GM12872 (cell line): ENCODE measurements at regions not wholly inside any gene's neighbourhood (a gene's known extent, or its start where the extent isn't known, plus 50 kb on each side); places are given as distances from the start of the nearest gene placed in this dataset.

Source experiments
- CTCF ChIP-seq: IDR thresholded peaks from 3 replicates; pipeline ENCODE4 v1.5.1; 2011; ENCODE audit warnings: low read depth, mild to moderate bottlenecking, low read length, moderate library complexity; ENCODE audit not compliant: insufficient read depth

- no peak for TF ChIP-seq CTCF
Measured at GRCh38 chr11:122593473-122594420, 61.8 kb upstream of the UBASH3B start.

- no peak for TF ChIP-seq CTCF
Measured at GRCh38 chr11:122592641-122593040, 62.9 kb upstream of the UBASH3B start.

GRCh38 chr11:122584670-122585069 lies 70.9 kb upstream of the UBASH3B start:
- TF ChIP-seq CTCF: no peak

- TF ChIP-seq CTCF: peak; percentile 9; the same call in 1 of the 3 replicates
Measured at GRCh38 chr11:122578171-122578825, 77.2 kb upstream of the UBASH3B start.

- TF ChIP-seq CTCF: no peak
Measured at GRCh38 chr11:122572592-122572991, 82.9 kb upstream of the UBASH3B start.

GRCh38 chr11:122563761-122564160 lies 91.8 kb upstream of the UBASH3B start:
- TF ChIP-seq CTCF: no peak

- TF ChIP-seq CTCF: no peak
Measured at GRCh38 chr11:122559734-122560382, 95.7 kb upstream of the UBASH3B start.
